ENCODE measurements at regions not wholly inside any gene's neighbourhood (a gene's known extent, or its start where the extent isn't known, plus 50 kb on each side); places are given as distances from the start of the nearest gene placed in this dataset.

GRCh38 chr10:113438652-113439051, 114.2 kb upstream of the HABP2 start:
- peaks cover 2 to 7% of the 10 kb centered on the region in 2 donors for H3K27me3 Mint-ChIP-seq
- H3K27ac ChIP-seq (ENCODE audit: low read depth, low read length), result no peak overlapping the region
- H3K4me1 Mint-ChIP-seq, result no peaks in the 10 kb centered on the region
- no peak for DNase-seq
- no peak overlapping the region for H3K27ac Mint-ChIP-seq
- H3K4me3 Mint-ChIP-seq, result no peak overlapping the region
- H3K36me3 Mint-ChIP-seq, result no peaks in the 10 kb centered on the region
- ChIA-PET CTCF (no interaction called here), POLR2A (no interaction called here)
- H3K4me3 ChIP-seq (ENCODE audit: low read length), result no peak overlapping the region
- H3K4me1 ChIP-seq (ENCODE audit: insufficient read depth, low read length), result no peaks in the 10 kb centered on the region
- peaks cover 0 to 2% (median 0%) of the 10 kb centered on the region in 5 donors for H3K9me3 Mint-ChIP-seq
- H3K9me3 ChIP-seq (ENCODE audit: low read length), result no peaks in the 10 kb centered on the region
- no peaks in the 10 kb centered on the region for H3K36me3 ChIP-seq (ENCODE audit: insufficient read depth, low read length)
- no peaks in the 10 kb centered on the region for H3K27me3 ChIP-seq (ENCODE audit: insufficient read depth, low read length, poor library complexity, severe bottlenecking)

- H3K27me3 Mint-ChIP-seq, result peaks cover 5 to 14% of the 10 kb centered on the region in 2 donors
- Histone ChIP-seq H3K4me3 (ENCODE audit: low read length) (no peak overlapping the region), H3K9me3 (ENCODE audit: low read length) (no peaks in the 10 kb centered on the region), H3K27me3 (ENCODE audit: insufficient read depth, low read length, poor library complexity, severe bottlenecking) (no peaks in the 10 kb centered on the region), H3K4me1 (ENCODE audit: insufficient read depth, low read length) (no peaks in the 10 kb centered on the region), H3K36me3 (ENCODE audit: insufficient read depth, low read length) (no peaks in the 10 kb centered on the region), H3K27ac (ENCODE audit: low read depth, low read length) (no peak overlapping the region)
- DNase-seq, result no peak
- H3K4me1 Mint-ChIP-seq, result no peaks in the 10 kb centered on the region
- H3K9me3 Mint-ChIP-seq, result no peaks in the 10 kb centered on the region
- H3K36me3 Mint-ChIP-seq, result no peaks in the 10 kb centered on the region
- no peak overlapping the region for H3K4me3 Mint-ChIP-seq
- H3K27ac Mint-ChIP-seq, result no peak overlapping the region
- ChIA-PET POLR2A (no interaction called here), CTCF (no interaction called here)
These were observed 111.6 kb upstream of the HABP2 start for GRCh38 chr10:113441220-113441619.

GRCh38 chr10:113441686-113442270, 111.1 kb upstream of the HABP2 start:
- Mint-ChIP-seq H3K27ac (no peak overlapping the region), H3K4me1 (no peaks in the 10 kb centered on the region), H3K4me3 (no peak overlapping the region), H3K9me3 (no peaks in the 10 kb centered on the region), H3K36me3 (no peaks in the 10 kb centered on the region), H3K27me3 (peaks cover 5 to 17% of the 10 kb centered on the region in 2 donors)
- H3K4me1 ChIP-seq (ENCODE audit: insufficient read depth, low read length), result no peaks in the 10 kb centered on the region
- H3K36me3 ChIP-seq (ENCODE audit: insufficient read depth, low read length), result no peaks in the 10 kb centered on the region
- CTCF ChIA-PET, result no interaction called here
- no peak overlapping the region for H3K4me3 ChIP-seq (ENCODE audit: low read length)
- no peak for DNase-seq
- no peaks in the 10 kb centered on the region for H3K27me3 ChIP-seq (ENCODE audit: insufficient read depth, low read length, poor library complexity, severe bottlenecking)
- no peaks in the 10 kb centered on the region for H3K9me3 ChIP-seq (ENCODE audit: low read length)
- POLR2A ChIA-PET, result no interaction called here
- no peak overlapping the region for H3K27ac ChIP-seq (ENCODE audit: low read depth, low read length)

- Histone ChIP-seq H3K27ac (ENCODE audit: low read depth, low read length) (no peak overlapping the region), H3K36me3 (ENCODE audit: insufficient read depth, low read length) (no peaks in the 10 kb centered on the region), H3K4me1 (ENCODE audit: insufficient read depth, low read length) (no peaks in the 10 kb centered on the region), H3K27me3 (ENCODE audit: insufficient read depth, low read length, poor library complexity, severe bottlenecking) (no peaks in the 10 kb centered on the region), H3K9me3 (ENCODE audit: low read length) (no peaks in the 10 kb centered on the region), H3K4me3 (ENCODE audit: low read length) (no peak overlapping the region)
- Mint-ChIP-seq H3K4me3 (no peak overlapping the region), H3K27me3 (peaks cover 5 to 20% of the 10 kb centered on the region in 2 donors), H3K36me3 (no peaks in the 10 kb centered on the region), H3K27ac (no peak overlapping the region), H3K4me1 (no peaks in the 10 kb centered on the region), H3K9me3 (no peaks in the 10 kb centered on the region)
- CTCF ChIA-PET, result no interaction called here
- POLR2A ChIA-PET, result no interaction called here
- DNase-seq, result no peak
These were observed 110.5 kb upstream of the HABP2 start for GRCh38 chr10:113442336-113442735.

GRCh38 chr10:113443141-113443925, 109.5 kb upstream of the HABP2 start:
- H3K4me3 ChIP-seq (ENCODE audit: low read length), result no peak overlapping the region
- no peak overlapping the region for H3K27ac ChIP-seq (ENCODE audit: low read depth, low read length)
- no peaks in the 10 kb centered on the region for H3K4me1 Mint-ChIP-seq
- ChIA-PET POLR2A (no interaction called here), CTCF (interaction anchor here (1.5 kb wide), 1 partner anchor 13 kb away, joined by 3 read pairs; no protein-coding TSS in a partner anchor)
- H3K4me1 ChIP-seq (ENCODE audit: insufficient read depth, low read length), result no peaks in the 10 kb centered on the region
- no peaks in the 10 kb centered on the region for H3K36me3 ChIP-seq (ENCODE audit: insufficient read depth, low read length)
- DNase-seq, result no peak
- no peak overlapping the region for H3K27ac Mint-ChIP-seq
- H3K36me3 Mint-ChIP-seq, result no peaks in the 10 kb centered on the region
- no peaks in the 10 kb centered on the region for H3K27me3 ChIP-seq (ENCODE audit: insufficient read depth, low read length, poor library complexity, severe bottlenecking)
- peaks cover 5 to 22% of the 10 kb centered on the region in 2 donors for H3K27me3 Mint-ChIP-seq
- no peaks in the 10 kb centered on the region for H3K9me3 Mint-ChIP-seq
- no peak overlapping the region for H3K4me3 Mint-ChIP-seq
- H3K9me3 ChIP-seq (ENCODE audit: low read length), result no peaks in the 10 kb centered on the region

- Mint-ChIP-seq H3K4me1 (no peaks in the 10 kb centered on the region), H3K27ac (no peak overlapping the region), H3K36me3 (no peaks in the 10 kb centered on the region), H3K9me3 (no peaks in the 10 kb centered on the region), H3K4me3 (no peak overlapping the region), H3K27me3 (peaks cover 5 to 36% of the 10 kb centered on the region in 2 donors)
- Histone ChIP-seq H3K9me3 (ENCODE audit: low read length) (no peaks in the 10 kb centered on the region), H3K4me1 (ENCODE audit: insufficient read depth, low read length) (no peaks in the 10 kb centered on the region), H3K36me3 (ENCODE audit: insufficient read depth, low read length) (no peaks in the 10 kb centered on the region), H3K4me3 (ENCODE audit: low read length) (no peak overlapping the region), H3K27me3 (ENCODE audit: insufficient read depth, low read length, poor library complexity, severe bottlenecking) (no peaks in the 10 kb centered on the region), H3K27ac (ENCODE audit: low read depth, low read length) (no peak overlapping the region)
- POLR2A ChIA-PET, result no interaction called here
- CTCF ChIA-PET, result interaction anchor here (1.1 to 1.5 kb wide), 2 partner anchors 10 to 15 kb away, joined by 3 read pairs; no protein-coding TSS in a partner anchor
- no peak for DNase-seq
These were observed 108.0 kb upstream of the HABP2 start for GRCh38 chr10:113444766-113445365.

- no peaks in the 10 kb centered on the region for H3K36me3 ChIP-seq (ENCODE audit: insufficient read depth, low read length)
- no peaks in the 10 kb centered on the region for H3K4me1 ChIP-seq (ENCODE audit: insufficient read depth, low read length)
- no peak overlapping the region for H3K4me3 Mint-ChIP-seq
- H3K4me3 ChIP-seq (ENCODE audit: low read length), result no peak overlapping the region
- POLR2A ChIA-PET, result no interaction called here
- peaks cover 5 to 37% of the 10 kb centered on the region in 2 donors for H3K27me3 Mint-ChIP-seq
- no peaks in the 10 kb centered on the region for H3K27me3 ChIP-seq (ENCODE audit: insufficient read depth, low read length, poor library complexity, severe bottlenecking)
- no peaks in the 10 kb centered on the region for H3K36me3 Mint-ChIP-seq
- CTCF ChIA-PET, result interaction anchor here (1.1 kb wide), 1 partner anchor 11 kb away, joined by 3 read pairs; no protein-coding TSS in a partner anchor
- H3K9me3 ChIP-seq (ENCODE audit: low read length), result no peaks in the 10 kb centered on the region
- DNase-seq, result no peak
- no peaks in the 10 kb centered on the region for H3K9me3 Mint-ChIP-seq
- H3K4me1 Mint-ChIP-seq, result no peaks in the 10 kb centered on the region
- no peak overlapping the region for H3K27ac ChIP-seq (ENCODE audit: low read depth, low read length)
- H3K27ac Mint-ChIP-seq, result no peak overlapping the region
These were observed 107.1 kb upstream of the HABP2 start for GRCh38 chr10:113445736-113446135.

GRCh38 chr10:113446739-113447138, 106.1 kb upstream of the HABP2 start:
- Histone ChIP-seq H3K27me3 (ENCODE audit: insufficient read depth, low read length, poor library complexity, severe bottlenecking) (no peaks in the 10 kb centered on the region), H3K27ac (ENCODE audit: low read depth, low read length) (no peak overlapping the region), H3K4me1 (ENCODE audit: insufficient read depth, low read length) (no peaks in the 10 kb centered on the region), H3K36me3 (ENCODE audit: insufficient read depth, low read length) (no peaks in the 10 kb centered on the region), H3K4me3 (ENCODE audit: low read length) (no peak overlapping the region), H3K9me3 (ENCODE audit: low read length) (no peaks in the 10 kb centered on the region)
- ChIA-PET CTCF (no interaction called here), POLR2A (no interaction called here)
- peaks cover 4 to 34% of the 10 kb centered on the region in 2 donors for H3K27me3 Mint-ChIP-seq
- no peaks in the 10 kb centered on the region for H3K9me3 Mint-ChIP-seq
- H3K27ac Mint-ChIP-seq, result no peak overlapping the region
- no peak for DNase-seq
- no peaks in the 10 kb centered on the region for H3K4me1 Mint-ChIP-seq
- no peak overlapping the region for H3K4me3 Mint-ChIP-seq
- no peaks in the 10 kb centered on the region for H3K36me3 Mint-ChIP-seq
